Prostate gland (tissue), 2 donors: ENCODE measurements at regions not wholly inside any gene's neighbourhood (a gene's known extent, or its start where the extent isn't known, plus 50 kb on each side); places are given as distances from the start of the nearest gene placed in this dataset.

Experiments
- CTCF ChIP-seq, 4 experiments: fragments of 200-600 bp in 2 of 4; fragments of 450-650 bp in 2 of 4; sonication (generic) in 2 of 4; IDR thresholded peaks; 1 replicate in 3 of 4; 2 replicates in 1 of 4; pipeline ENCODE4 v1.5.1; 2016 to 2019; ENCODE audit warnings: antibody characterized with exemption in 4 of 4, mild to moderate bottlenecking in 2 of 4, moderate library complexity in 2 of 4
- POLR2A ChIP-seq: fragments of 450-650 bp; IDR thresholded peaks from one replicate; pipeline ENCODE4 v1.6.1; 2016; ENCODE audit warnings: antibody characterized with exemption, mild to moderate bottlenecking

DNA sequence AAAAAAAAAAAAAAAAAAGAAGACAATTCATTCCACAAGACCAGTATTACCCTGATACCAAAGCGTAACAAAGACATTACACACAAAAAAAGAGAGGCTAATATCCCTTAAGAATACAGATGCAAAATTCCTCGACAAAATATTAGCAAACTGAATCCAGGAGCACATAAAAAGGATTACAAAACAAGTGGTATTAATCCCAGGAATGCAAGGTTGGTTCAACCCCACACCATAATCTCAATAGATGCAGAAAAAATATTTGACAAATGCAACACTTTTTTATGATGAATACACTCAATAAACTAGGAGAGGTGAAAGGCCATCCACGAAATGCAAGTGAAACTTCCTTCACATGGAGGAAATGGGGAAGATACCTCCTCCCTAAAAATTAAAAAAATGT is 80.1 kb upstream of the TLR4 start:
- no peak for TF ChIP-seq CTCF (IDR thresholded peaks at IDR 0.05)
- TF ChIP-seq POLR2A = no peak
